Kidney (tissue), 13 donors: ENCODE measurements at regions not wholly inside any gene's neighbourhood (a gene's known extent, or its start where the extent isn't known, plus 50 kb on each side); places are given as distances from the start of the nearest gene placed in this dataset.

ENCODE experiments used
- DNase-seq, 5 donors: peaks; one replicate each; pipeline ENCODE4 v3.0.0-alpha.2; 2013 to 2020
- FAIRE-seq: peaks from 2 replicates; lab custom pipeline; 2012; peaks lifted over from hg19 to GRCh38; lab: Jason Lieb, UNC
- H3K27ac ChIP-seq, 2 donors: one replicate each; pipeline ENCODE4 v1.7.0; 2013; ENCODE audit warnings: low read depth in 2 of 2, low read length in 2 of 2, inconsistent platforms in 1 of 2
- H3K27me3 ChIP-seq: one replicate; pipeline ENCODE4 v1.7.1; 2013; ENCODE audit warnings: low read length, inconsistent platforms; ENCODE audit not compliant: control insufficient read depth, insufficient read depth
- H3K36me3 ChIP-seq, 3 donors: one replicate each; pipeline versions ENCODE4 v1.7.0 to v1.7.1; 2013; ENCODE audit warnings: low read length in 3 of 3, control low read depth in 1 of 3, inconsistent platforms in 1 of 3; ENCODE audit not compliant: insufficient read depth in 3 of 3, control insufficient read depth in 2 of 3
- H3K4me1 ChIP-seq, 3 donors: one replicate each; pipeline versions ENCODE4 v1.7.0 to v1.7.1; 2013; ENCODE audit warnings: low read length in 3 of 3, inconsistent platforms in 1 of 3, low read depth in 1 of 3; ENCODE audit not compliant: control insufficient read depth in 2 of 3, insufficient read depth in 2 of 3
- H3K4me3 ChIP-seq, 3 donors: one replicate each; pipeline versions ENCODE4 v1.7.0 to v1.8.1; 2013; ENCODE audit warnings: low read length in 3 of 3, control low read depth in 1 of 3, inconsistent platforms in 1 of 3
- H3K9ac ChIP-seq, 3 donors: one replicate each; pipeline versions ENCODE4 v1.7.0 to v1.7.1; 2013; ENCODE audit warnings: low read length in 3 of 3, control low read depth in 1 of 3, inconsistent platforms in 1 of 3
- H3K9me3 ChIP-seq, 3 donors: one replicate each; pipeline versions ENCODE4 v1.7.0 to v1.7.1; 2013; ENCODE audit warnings: low read length in 3 of 3, control low read depth in 1 of 3, inconsistent platforms in 1 of 3; ENCODE audit not compliant: control insufficient read depth in 2 of 3, insufficient read depth in 1 of 3
- CTCF ChIP-seq: IDR thresholded peaks from 3 replicates; pipeline ENCODE4 v1.5.1; 2012; ENCODE audit warnings: mild to moderate bottlenecking, moderate library complexity, borderline replicate concordance; ENCODE audit not compliant: insufficient read depth; ENCODE audit errors: extremely low read depth
- intact Hi-C: fragments of 100-400 bp; cut with DNase I; formaldehyde crosslinking; loops from one replicate; pipeline ENCODE4 v1.11.1; 2022
- donor health status: control.
- donor health status: control.
- donor health status: control.
- donor health status: control.
- donor health status: control.
- donor health status: DM: yes; HTN: yes; CAD: no.
- donor health status: Normal renal cell carcinoma (clear cell type).

GRCh38 chr7:91659096-91659495 is 221.4 kb downstream of the MTERF1 start:
- no peak overlapping the region for H3K9ac ChIP-seq
- no peak overlapping the region for H3K27ac ChIP-seq
- no peaks in the 10 kb centered on the region for H3K4me1 ChIP-seq
- no peak for TF ChIP-seq CTCF
- DNase-seq (no peak), FAIRE-seq (no peak)
- intact Hi-C loops = no loop called here
- no peak overlapping the region for H3K4me3 ChIP-seq
- no peaks in the 10 kb centered on the region for H3K36me3 ChIP-seq
- H3K27me3 ChIP-seq = no peaks in the 10 kb centered on the region
- no peaks in the 10 kb centered on the region for H3K9me3 ChIP-seq

GRCh38 chr7:91660734-91661356 is 219.7 kb downstream of the MTERF1 start:
- intact Hi-C loops = no loop called here
- Histone ChIP-seq H3K27ac (no peak overlapping the region), H3K9me3 (no peaks in the 10 kb centered on the region), H3K4me3 (no peak overlapping the region), H3K4me1 (no peaks in the 10 kb centered on the region), H3K27me3 (no peaks in the 10 kb centered on the region), H3K9ac (no peak overlapping the region), H3K36me3 (no peaks in the 10 kb centered on the region)
- TF ChIP-seq CTCF = no peak
- DNase-seq (no peak), FAIRE-seq (no peak)

- Histone ChIP-seq H3K4me1 (no peaks in the 10 kb centered on the region), H3K4me3 (no peak overlapping the region), H3K27ac (no peak overlapping the region), H3K9me3 (no peaks in the 10 kb centered on the region), H3K36me3 (no peaks in the 10 kb centered on the region), H3K27me3 (no peaks in the 10 kb centered on the region), H3K9ac (no peak overlapping the region)
- TF ChIP-seq CTCF = no peak
- DNase-seq (no peak), FAIRE-seq (no peak)
- intact Hi-C loops = no loop called here
Measured at GRCh38 chr7:91661727-91662126, 218.8 kb downstream of the MTERF1 start.

GRCh38 chr7:91668217-91668616 is 212.3 kb downstream of the MTERF1 start:
- H3K36me3 ChIP-seq = no peaks in the 10 kb centered on the region
- H3K4me1 ChIP-seq = no peaks in the 10 kb centered on the region
- no peak overlapping the region for H3K9ac ChIP-seq
- H3K9me3 ChIP-seq = no peaks in the 10 kb centered on the region
- FAIRE-seq (no peak), DNase-seq (no peak)
- no peak overlapping the region for H3K4me3 ChIP-seq
- H3K27ac ChIP-seq = no peak overlapping the region
- H3K27me3 ChIP-seq = no peaks in the 10 kb centered on the region
- intact Hi-C loops = no loop called here
- TF ChIP-seq CTCF = no peak
